ENCODE measurements at regions not wholly inside any gene's neighbourhood (a gene's known extent, or its start where the extent isn't known, plus 50 kb on each side); places are given as distances from the start of the nearest gene placed in this dataset.

DNA sequence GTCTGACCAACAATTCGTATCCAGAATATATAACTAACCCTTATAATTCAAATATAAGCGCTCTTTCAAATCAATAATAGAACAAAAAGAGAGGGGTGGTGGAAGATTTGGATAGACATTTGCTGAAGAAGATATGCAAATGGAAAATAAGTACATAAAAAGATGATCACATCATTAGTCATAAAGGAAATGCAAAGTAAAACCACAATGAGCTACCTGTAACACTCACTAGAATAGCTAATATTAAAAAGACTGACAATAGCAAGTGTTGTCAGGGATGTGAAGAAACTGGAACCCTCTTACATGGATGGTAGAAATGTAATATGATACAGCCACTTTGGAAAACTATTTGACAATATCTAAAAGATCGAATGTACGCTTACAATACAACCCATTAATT is 84.9 kb upstream of the MRPS9 start:
- Histone ChIP-seq H3K36me3 (replicated peaks) (no peaks in the 10 kb centered on the region), H3K27me3 (replicated peaks) (no peaks in the 10 kb centered on the region), H3K27ac (no peak overlapping the region), H3K4me3 (ENCODE audit: low read depth, low read length) (no peak overlapping the region)
- in situ Hi-C loops (cut with HindIII; ENCODE audit: low pct_ligation_motif_present, low sequenced_read_pairs) = no loop called here
- TF ChIP-seq CTCF (IDR thresholded peaks at IDR 0.05; ENCODE audit: low read depth, low read length, missing control alignments) = no peak
- DNase-seq = no peak

- Histone ChIP-seq H3K27ac (no peak overlapping the region), H3K4me3 (ENCODE audit: low read depth, low read length) (no peak overlapping the region), H3K27me3 (replicated peaks) (no peaks in the 10 kb centered on the region), H3K36me3 (replicated peaks) (no peaks in the 10 kb centered on the region)
- in situ Hi-C loops (cut with HindIII; ENCODE audit: low pct_ligation_motif_present, low sequenced_read_pairs) = no loop called here
- no peak for TF ChIP-seq CTCF (IDR thresholded peaks at IDR 0.05; ENCODE audit: low read depth, low read length, missing control alignments)
- DNase-seq = no peak
Observed at GRCh38 chr2:104965900-104966299, 72.0 kb upstream of the MRPS9 start.

DNA sequence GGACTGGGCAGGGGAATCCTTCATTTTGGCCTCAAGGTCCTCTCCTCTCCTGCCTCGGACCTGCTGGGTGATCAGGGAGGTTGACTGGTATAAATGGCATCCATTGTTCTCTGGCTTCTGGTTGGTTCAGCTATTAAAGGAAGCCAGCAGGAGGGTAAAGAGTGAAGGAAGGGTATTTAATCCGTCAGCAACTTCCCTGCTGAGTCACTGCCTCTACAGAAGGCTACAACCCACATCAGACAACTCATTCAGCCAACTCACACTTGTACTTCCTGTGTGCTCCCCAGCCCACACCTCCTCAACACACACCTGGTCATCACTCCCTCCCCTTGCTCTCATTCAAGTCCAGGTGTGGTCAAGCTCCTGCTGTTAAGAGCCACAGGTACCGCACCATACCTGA is 68.3 kb upstream of the MRPS9 start:
- H3K27me3 ChIP-seq (replicated peaks) = no peaks in the 10 kb centered on the region
- H3K4me3 ChIP-seq (ENCODE audit: low read depth, low read length) = no peak overlapping the region
- in situ Hi-C loops (cut with HindIII; ENCODE audit: low pct_ligation_motif_present, low sequenced_read_pairs) = no loop called here
- DNase-seq = no peak
- TF ChIP-seq CTCF (IDR thresholded peaks at IDR 0.05; ENCODE audit: low read depth, low read length, missing control alignments) = no peak
- no peak overlapping the region for H3K27ac ChIP-seq
- no peaks in the 10 kb centered on the region for H3K36me3 ChIP-seq (replicated peaks)

- no peaks in the 10 kb centered on the region for H3K36me3 ChIP-seq (replicated peaks)
- TF ChIP-seq CTCF (IDR thresholded peaks at IDR 0.05; ENCODE audit: low read depth, low read length, missing control alignments) = no peak
- no peak overlapping the region for H3K4me3 ChIP-seq (ENCODE audit: low read depth, low read length)
- no peak overlapping the region for H3K27ac ChIP-seq
- in situ Hi-C loops (cut with HindIII; ENCODE audit: low pct_ligation_motif_present, low sequenced_read_pairs) = no loop called here
- H3K27me3 ChIP-seq (replicated peaks) = no peaks in the 10 kb centered on the region
- DNase-seq = no peak
Observed at GRCh38 chr2:104975371-104975770, 62.5 kb upstream of the MRPS9 start.

- H3K27me3 ChIP-seq (replicated peaks) = no peaks in the 10 kb centered on the region
- no peak for DNase-seq
- H3K4me3 ChIP-seq (ENCODE audit: low read depth, low read length) = no peak overlapping the region
- H3K36me3 ChIP-seq (replicated peaks) = no peaks in the 10 kb centered on the region
- in situ Hi-C loops (cut with HindIII; ENCODE audit: low pct_ligation_motif_present, low sequenced_read_pairs) = no loop called here
- H3K27ac ChIP-seq = no peak overlapping the region
- TF ChIP-seq CTCF (IDR thresholded peaks at IDR 0.05; ENCODE audit: low read depth, low read length, missing control alignments) = no peak
Observed at GRCh38 chr2:104975851-104976250, 62.0 kb upstream of the MRPS9 start.

DNA sequence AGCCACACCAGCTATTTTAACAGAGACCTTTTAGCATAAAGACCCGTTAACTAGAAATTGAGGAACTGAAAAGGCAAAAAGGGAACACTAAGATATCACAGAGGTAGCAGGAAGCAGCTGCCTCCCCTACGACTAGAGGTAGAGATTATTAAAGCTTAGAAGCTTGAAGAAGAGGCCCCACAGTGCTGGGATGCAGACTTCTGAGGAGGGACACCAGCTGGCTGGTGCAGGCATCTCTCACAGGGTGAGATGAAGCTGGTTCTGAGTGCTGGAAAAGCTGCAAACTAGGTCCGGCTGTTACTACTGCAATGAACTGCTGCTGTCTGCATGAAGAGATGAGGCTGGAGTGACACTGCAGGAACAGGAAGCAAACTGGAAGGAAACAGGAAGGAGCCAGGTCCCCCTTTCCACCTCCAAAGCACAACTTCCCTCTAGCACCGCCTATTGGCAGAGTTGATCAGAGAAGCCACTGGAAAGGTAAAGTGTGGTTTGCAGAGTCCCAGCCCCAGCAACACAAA is 61.2 kb upstream of the MRPS9 start:
- Histone ChIP-seq H3K27me3 (replicated peaks) (no peaks in the 10 kb centered on the region), H3K27ac (no peak overlapping the region), H3K4me3 (ENCODE audit: low read depth, low read length) (no peak overlapping the region), H3K36me3 (replicated peaks) (no peaks in the 10 kb centered on the region)
- DNase-seq = no peak
- no peak for TF ChIP-seq CTCF (IDR thresholded peaks at IDR 0.05; ENCODE audit: low read depth, low read length, missing control alignments)
- in situ Hi-C loops (cut with HindIII; ENCODE audit: low pct_ligation_motif_present, low sequenced_read_pairs) = no loop called here
